Erythroblast (primary cell): ENCODE measurements at regions not wholly inside any gene's neighbourhood (a gene's known extent, or its start where the extent isn't known, plus 50 kb on each side); places are given as distances from the start of the nearest gene placed in this dataset.

ENCODE experiments used
- GATA1 ChIP-seq: IDR thresholded peaks from 2 replicates; pipeline ENCODE4 v1.6.1; 2011; ENCODE audit warnings: low read depth, mild to moderate bottlenecking, control low read depth, low read length, moderate library complexity
- POLR2A ChIP-seq: IDR thresholded peaks from 2 replicates; pipeline ENCODE4 v1.6.1; 2011; ENCODE audit warnings: mild to moderate bottlenecking, low read length

DNA sequence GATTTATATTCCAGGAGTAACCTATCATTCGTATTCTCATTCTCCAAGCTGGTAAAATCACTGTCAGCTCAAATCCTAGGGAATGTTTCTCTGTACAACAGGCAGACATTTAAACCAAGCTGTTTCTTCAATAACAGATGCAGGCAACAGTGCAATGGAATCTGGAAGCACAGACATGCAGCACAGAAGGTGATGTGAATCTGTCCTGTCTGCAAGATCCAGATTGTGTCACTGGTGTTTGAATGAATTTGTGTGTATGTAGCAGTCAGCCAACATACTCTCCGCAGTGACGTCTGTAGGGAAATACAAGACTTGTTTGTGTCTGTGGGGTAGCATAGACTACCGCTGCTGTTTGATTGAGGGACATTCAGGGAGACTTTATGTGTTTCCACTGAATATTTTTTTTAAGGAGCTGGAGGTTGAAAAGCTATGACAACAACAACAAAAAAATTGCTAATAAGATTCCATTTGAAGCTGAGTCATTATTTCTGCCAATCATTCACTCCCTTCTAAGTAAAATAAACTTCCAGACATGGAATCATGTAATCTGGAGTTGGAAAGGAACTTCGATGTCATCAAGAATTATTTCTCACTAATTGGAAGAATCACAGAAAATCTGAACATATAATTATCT is 122.9 kb upstream of the MYO3A start:
- TF ChIP-seq POLR2A (no peak), GATA1 (no peak)
